ENCODE measurements at regions not wholly inside any gene's neighbourhood (a gene's known extent, or its start where the extent isn't known, plus 50 kb on each side); places are given as distances from the start of the nearest gene placed in this dataset.

DNA sequence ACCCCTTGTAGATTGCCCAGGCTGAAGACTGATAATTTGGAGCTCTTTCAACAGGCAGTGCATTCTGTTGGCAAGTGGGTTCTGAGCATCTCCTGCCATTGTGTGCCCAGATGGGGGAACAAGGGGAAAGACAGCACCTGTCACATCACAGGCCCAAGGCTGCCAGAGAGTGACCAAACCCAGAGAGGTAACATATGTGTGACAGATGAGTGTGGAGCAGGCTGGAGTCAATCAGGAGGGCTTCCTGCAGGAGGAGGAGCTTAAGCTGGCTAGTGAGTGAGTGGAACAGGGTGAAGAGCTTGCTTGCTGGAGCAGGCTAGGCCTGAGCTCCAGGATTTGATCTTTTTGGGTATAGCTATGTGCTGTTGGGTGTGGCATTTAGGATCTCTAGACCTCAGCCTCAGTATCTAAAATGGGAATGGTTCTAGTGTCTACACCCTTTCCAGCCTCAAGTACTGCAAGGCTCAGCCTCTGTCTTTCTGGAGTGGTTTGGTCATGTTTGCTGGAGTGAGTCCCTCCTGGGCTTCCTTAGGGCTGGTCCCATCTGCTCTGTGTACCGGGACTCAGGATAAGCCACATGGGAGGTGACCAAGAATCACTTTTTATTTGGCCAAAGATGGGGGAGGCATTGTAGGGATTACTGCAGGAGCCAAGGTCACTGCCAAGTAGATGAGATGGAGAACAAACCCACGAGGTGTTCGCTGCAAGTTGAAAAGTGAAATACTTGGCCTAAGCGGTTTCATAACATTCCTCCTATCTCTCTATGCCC is 152.4 kb upstream of the TSHZ3 start:
- Histone ChIP-seq H3K4me1 (ENCODE audit: control insufficient read depth, insufficient read depth, low read length) (no peaks in the 10 kb centered on the region), H3K9me3 (ENCODE audit: control insufficient read depth, insufficient read depth, low read length) (no peaks in the 10 kb centered on the region), H3K36me3 (ENCODE audit: control insufficient read depth, insufficient read depth, low read length) (no peaks in the 10 kb centered on the region), H3K9ac (ENCODE audit: low read depth, low read length) (no peak overlapping the region), H3K4me3 (ENCODE audit: low read depth, low read length) (no peak overlapping the region), H3K27me3 (ENCODE audit: control insufficient read depth, insufficient read depth, low read length) (no peaks in the 10 kb centered on the region; the same call in 1 of the 2 replicates), H3K27ac (ENCODE audit: low read depth, low read length) (no peak overlapping the region)

DNA sequence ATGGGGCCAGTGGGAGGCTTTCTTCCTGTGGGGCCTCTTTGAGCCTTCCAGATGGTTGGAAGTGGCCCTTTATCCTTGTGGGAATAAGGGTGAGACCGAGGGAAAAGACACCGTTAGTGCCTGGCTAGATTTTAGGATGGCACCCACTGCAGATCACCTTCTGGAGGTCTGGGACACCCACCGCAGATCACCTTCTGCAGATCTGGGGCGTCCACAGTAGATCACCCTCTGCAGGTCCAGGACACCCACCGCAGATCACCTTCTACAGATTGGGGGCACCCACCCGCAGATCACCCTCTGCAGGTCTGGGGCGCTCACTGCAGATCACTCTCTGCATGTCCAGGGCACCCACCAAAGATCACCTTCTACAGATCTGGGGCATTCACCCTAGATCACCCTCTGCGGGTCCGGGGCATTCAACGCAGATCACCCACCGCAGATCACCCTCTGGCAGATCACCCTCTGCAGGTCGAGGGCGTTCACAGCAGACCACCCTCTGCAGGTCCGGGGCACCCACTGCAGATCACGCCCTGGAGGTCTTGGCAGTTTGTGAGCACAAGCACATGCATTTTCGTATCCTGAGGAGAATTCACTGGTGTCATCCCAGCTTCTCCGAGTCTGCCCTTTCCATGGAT is 153.4 kb upstream of the TSHZ3 start:
- no peak overlapping the region for H3K4me3 ChIP-seq (ENCODE audit: low read depth, low read length)
- H3K9ac ChIP-seq (ENCODE audit: low read depth, low read length): no peak overlapping the region
- no peaks in the 10 kb centered on the region for H3K9me3 ChIP-seq (ENCODE audit: control insufficient read depth, insufficient read depth, low read length)
- no peak overlapping the region for H3K27ac ChIP-seq (ENCODE audit: low read depth, low read length)
- H3K27me3 ChIP-seq (ENCODE audit: control insufficient read depth, insufficient read depth, low read length): no peaks in the 10 kb centered on the region; the same call in 1 of the 2 replicates
- H3K4me1 ChIP-seq (ENCODE audit: control insufficient read depth, insufficient read depth, low read length): peaks cover 2% of the 10 kb centered on the region; the same call in 1 of the 2 replicates
- no peaks in the 10 kb centered on the region for H3K36me3 ChIP-seq (ENCODE audit: control insufficient read depth, insufficient read depth, low read length)

DNA sequence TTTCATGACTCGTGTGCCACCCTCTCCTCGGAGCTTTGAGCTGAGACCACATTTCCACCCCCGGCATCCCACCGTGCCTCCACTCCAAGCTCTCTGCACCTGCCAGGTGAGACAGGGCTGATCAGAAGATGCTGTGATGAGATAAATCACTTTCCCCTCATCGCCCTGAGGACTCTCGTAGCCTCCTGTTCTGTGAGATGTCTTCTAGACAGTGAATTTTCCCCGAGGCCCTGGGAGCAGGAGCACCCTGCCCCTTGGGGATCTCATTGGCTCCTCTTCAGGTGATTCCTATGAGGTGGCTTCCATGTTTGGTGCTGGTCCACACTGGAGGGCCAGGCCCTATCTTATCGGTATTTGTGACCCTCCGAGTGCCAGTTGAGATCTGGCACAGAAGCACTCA is 154.0 kb upstream of the TSHZ3 start:
- Histone ChIP-seq H3K4me3 (ENCODE audit: low read depth, low read length) (no peak overlapping the region), H3K9me3 (ENCODE audit: control insufficient read depth, insufficient read depth, low read length) (no peaks in the 10 kb centered on the region), H3K27me3 (ENCODE audit: control insufficient read depth, insufficient read depth, low read length) (no peaks in the 10 kb centered on the region; the same call in 1 of the 2 replicates), H3K27ac (ENCODE audit: low read depth, low read length) (no peak overlapping the region), H3K36me3 (ENCODE audit: control insufficient read depth, insufficient read depth, low read length) (no peaks in the 10 kb centered on the region), H3K9ac (ENCODE audit: low read depth, low read length) (no peak overlapping the region), H3K4me1 (ENCODE audit: control insufficient read depth, insufficient read depth, low read length) (peaks cover 4% of the 10 kb centered on the region; the same call in 1 of the 2 replicates)

DNA sequence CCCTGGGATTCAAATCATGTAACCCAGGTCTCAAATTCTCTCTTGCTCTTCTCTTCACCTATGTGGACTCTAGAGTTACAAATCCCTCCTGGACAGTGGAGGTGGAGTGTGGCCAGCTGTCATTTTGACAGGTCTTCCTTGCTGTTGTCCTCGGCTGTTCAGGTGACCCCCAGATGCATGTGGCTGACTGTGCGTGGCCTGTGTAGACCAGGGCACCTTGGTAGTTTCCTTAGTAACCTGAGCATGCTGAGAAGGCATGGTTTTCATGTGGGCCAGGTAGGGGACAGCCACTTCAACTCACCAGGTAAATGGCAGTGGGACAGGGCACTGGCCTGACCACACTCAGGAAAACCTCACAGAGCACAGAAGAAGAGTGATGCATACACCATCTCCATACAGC is 155.0 kb upstream of the TSHZ3 start:
- H3K27me3 ChIP-seq (ENCODE audit: control insufficient read depth, insufficient read depth, low read length): no peaks in the 10 kb centered on the region; the same call in 1 of the 2 replicates
- no peaks in the 10 kb centered on the region for H3K36me3 ChIP-seq (ENCODE audit: control insufficient read depth, insufficient read depth, low read length)
- H3K27ac ChIP-seq (ENCODE audit: low read depth, low read length): no peak overlapping the region
- peaks cover 4% of the 10 kb centered on the region; the same call in 1 of the 2 replicates for H3K4me1 ChIP-seq (ENCODE audit: control insufficient read depth, insufficient read depth, low read length)
- H3K4me3 ChIP-seq (ENCODE audit: low read depth, low read length): no peak overlapping the region
- H3K9ac ChIP-seq (ENCODE audit: low read depth, low read length): no peak overlapping the region
- no peaks in the 10 kb centered on the region for H3K9me3 ChIP-seq (ENCODE audit: control insufficient read depth, insufficient read depth, low read length)

DNA sequence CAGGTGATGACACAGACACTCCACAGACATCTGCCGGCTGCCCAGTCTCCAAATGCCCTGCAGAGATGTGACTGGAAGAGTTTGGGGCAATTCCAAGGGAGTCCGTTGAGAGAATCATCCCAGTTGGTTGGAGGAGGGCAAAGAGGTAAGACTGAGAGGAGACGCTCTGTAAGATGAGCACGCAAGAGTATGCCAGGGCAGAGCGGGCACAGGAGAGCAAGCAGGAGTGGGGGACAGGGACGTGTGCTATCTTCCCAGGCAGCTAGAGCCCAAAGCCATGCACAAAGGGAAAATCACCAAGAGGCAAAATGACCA is 156.3 kb upstream of the TSHZ3 start:
- Histone ChIP-seq H3K36me3 (ENCODE audit: control insufficient read depth, insufficient read depth, low read length) (no peaks in the 10 kb centered on the region), H3K9me3 (ENCODE audit: control insufficient read depth, insufficient read depth, low read length) (no peaks in the 10 kb centered on the region), H3K27me3 (ENCODE audit: control insufficient read depth, insufficient read depth, low read length) (no peaks in the 10 kb centered on the region; the same call in 1 of the 2 replicates), H3K4me1 (ENCODE audit: control insufficient read depth, insufficient read depth, low read length) (peaks cover 4% of the 10 kb centered on the region; the same call in 1 of the 2 replicates), H3K27ac (ENCODE audit: low read depth, low read length) (no peak overlapping the region), H3K4me3 (ENCODE audit: low read depth, low read length) (no peak overlapping the region), H3K9ac (ENCODE audit: low read depth, low read length) (no peak overlapping the region)

DNA sequence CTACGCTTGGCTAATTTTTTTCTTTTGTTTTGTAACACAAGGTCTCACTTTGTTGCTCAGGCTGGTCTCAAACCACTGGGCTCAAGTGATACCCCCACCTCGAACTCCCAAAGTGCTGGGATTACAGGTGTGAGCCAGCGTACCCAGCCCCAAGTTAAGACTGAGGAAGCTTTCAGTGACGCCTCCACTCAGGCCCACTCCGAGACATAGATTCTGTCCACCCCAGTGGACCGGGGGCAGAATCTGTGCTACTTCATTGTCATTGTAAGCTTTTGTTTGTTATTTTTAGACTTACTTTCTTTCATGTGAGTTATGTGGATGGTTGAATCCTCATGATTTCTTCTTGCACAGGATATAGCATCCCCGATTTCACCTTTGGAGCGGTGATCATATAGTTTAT is 156.9 kb upstream of the TSHZ3 start:
- Histone ChIP-seq H3K27ac (ENCODE audit: low read depth, low read length) (no peak overlapping the region), H3K4me3 (ENCODE audit: low read depth, low read length) (no peak overlapping the region), H3K9me3 (ENCODE audit: control insufficient read depth, insufficient read depth, low read length) (no peaks in the 10 kb centered on the region), H3K9ac (ENCODE audit: low read depth, low read length) (no peak overlapping the region), H3K4me1 (ENCODE audit: control insufficient read depth, insufficient read depth, low read length) (peaks cover 4% of the 10 kb centered on the region; the same call in 1 of the 2 replicates), H3K27me3 (ENCODE audit: control insufficient read depth, insufficient read depth, low read length) (no peaks in the 10 kb centered on the region; the same call in 1 of the 2 replicates), H3K36me3 (ENCODE audit: control insufficient read depth, insufficient read depth, low read length) (no peaks in the 10 kb centered on the region)

DNA sequence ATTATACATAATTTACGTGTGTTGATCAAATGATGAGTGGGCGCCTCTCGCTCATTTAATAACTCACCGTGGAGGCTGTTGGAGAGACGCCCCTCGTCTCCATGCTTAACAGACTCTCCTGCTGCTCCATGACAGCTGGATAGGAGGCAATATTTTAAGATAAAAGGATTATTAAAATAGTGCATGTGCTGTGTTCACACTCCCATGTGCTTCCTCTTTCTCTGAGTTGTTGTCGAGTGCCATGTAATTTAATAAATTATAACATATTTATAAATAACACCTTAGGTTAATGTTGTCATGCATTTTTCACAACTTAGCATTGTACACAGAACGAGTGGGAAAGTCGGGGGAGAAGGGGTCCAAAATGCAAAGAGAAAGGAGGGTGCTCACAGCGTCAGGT is 161.4 kb upstream of the TSHZ3 start:
- no peak overlapping the region for H3K9ac ChIP-seq (ENCODE audit: low read depth, low read length)
- H3K36me3 ChIP-seq (ENCODE audit: control insufficient read depth, insufficient read depth, low read length): no peaks in the 10 kb centered on the region
- no peaks in the 10 kb centered on the region; the same call in 1 of the 2 replicates for H3K27me3 ChIP-seq (ENCODE audit: control insufficient read depth, insufficient read depth, low read length)
- no peak overlapping the region for H3K27ac ChIP-seq (ENCODE audit: low read depth, low read length)
- H3K4me1 ChIP-seq (ENCODE audit: control insufficient read depth, insufficient read depth, low read length): peaks cover 4% of the 10 kb centered on the region; the same call in 1 of the 2 replicates
- H3K4me3 ChIP-seq (ENCODE audit: low read depth, low read length): no peak overlapping the region
- no peaks in the 10 kb centered on the region for H3K9me3 ChIP-seq (ENCODE audit: control insufficient read depth, insufficient read depth, low read length)

DNA sequence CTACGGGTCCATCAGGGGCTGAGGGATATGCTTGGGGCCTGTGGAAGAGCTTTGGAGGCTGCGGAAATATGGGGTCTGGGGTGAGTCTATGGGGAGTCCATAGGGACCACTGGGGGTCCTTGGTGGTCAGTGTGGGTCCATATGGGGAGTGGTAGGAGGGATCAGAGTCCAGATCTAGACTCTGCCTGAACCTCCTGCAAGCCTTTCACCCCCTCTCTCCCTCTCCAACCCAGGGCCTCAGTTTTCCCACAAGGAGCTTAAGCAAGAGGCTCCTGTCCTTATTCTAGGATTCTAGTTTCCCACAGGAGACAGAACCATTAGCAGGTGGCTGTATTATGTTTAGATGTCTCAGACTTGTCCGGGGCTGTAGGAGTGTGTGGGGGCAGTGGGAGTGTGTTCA is 161.9 kb upstream of the TSHZ3 start:
- Histone ChIP-seq H3K9me3 (ENCODE audit: control insufficient read depth, insufficient read depth, low read length) (no peaks in the 10 kb centered on the region), H3K27ac (ENCODE audit: low read depth, low read length) (no peak overlapping the region), H3K4me1 (ENCODE audit: control insufficient read depth, insufficient read depth, low read length) (peaks cover 4% of the 10 kb centered on the region; the same call in 1 of the 2 replicates), H3K9ac (ENCODE audit: low read depth, low read length) (no peak overlapping the region), H3K36me3 (ENCODE audit: control insufficient read depth, insufficient read depth, low read length) (no peaks in the 10 kb centered on the region), H3K4me3 (ENCODE audit: low read depth, low read length) (no peak overlapping the region), H3K27me3 (ENCODE audit: control insufficient read depth, insufficient read depth, low read length) (no peaks in the 10 kb centered on the region)

DNA sequence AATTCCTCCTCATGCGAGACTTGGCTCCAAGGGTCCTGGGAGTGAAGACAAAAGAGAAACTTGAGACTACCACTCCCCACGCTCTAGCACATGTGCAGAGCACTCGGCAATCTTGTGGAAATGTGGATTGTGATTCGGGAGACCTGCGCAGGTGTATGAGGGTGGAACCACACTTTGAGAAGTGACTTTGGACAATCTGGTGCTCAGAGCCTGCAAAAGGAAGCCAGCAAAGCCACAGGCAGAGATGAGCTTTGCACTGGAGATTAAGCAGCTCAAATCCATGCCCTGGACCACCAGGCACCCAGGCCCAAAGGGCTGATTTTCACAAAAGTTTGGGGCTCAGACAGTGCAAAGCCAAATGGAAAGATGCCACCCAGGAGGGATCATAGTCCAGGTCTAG is 162.5 kb upstream of the TSHZ3 start:
- no peaks in the 10 kb centered on the region for H3K27me3 ChIP-seq (ENCODE audit: control insufficient read depth, insufficient read depth, low read length)
- H3K27ac ChIP-seq (ENCODE audit: low read depth, low read length): no peak overlapping the region
- H3K9me3 ChIP-seq (ENCODE audit: control insufficient read depth, insufficient read depth, low read length): no peaks in the 10 kb centered on the region
- H3K36me3 ChIP-seq (ENCODE audit: control insufficient read depth, insufficient read depth, low read length): no peaks in the 10 kb centered on the region
- no peak overlapping the region for H3K4me3 ChIP-seq (ENCODE audit: low read depth, low read length)
- H3K4me1 ChIP-seq (ENCODE audit: control insufficient read depth, insufficient read depth, low read length): peaks cover 4% of the 10 kb centered on the region
- no peak overlapping the region for H3K9ac ChIP-seq (ENCODE audit: low read depth, low read length)

DNA sequence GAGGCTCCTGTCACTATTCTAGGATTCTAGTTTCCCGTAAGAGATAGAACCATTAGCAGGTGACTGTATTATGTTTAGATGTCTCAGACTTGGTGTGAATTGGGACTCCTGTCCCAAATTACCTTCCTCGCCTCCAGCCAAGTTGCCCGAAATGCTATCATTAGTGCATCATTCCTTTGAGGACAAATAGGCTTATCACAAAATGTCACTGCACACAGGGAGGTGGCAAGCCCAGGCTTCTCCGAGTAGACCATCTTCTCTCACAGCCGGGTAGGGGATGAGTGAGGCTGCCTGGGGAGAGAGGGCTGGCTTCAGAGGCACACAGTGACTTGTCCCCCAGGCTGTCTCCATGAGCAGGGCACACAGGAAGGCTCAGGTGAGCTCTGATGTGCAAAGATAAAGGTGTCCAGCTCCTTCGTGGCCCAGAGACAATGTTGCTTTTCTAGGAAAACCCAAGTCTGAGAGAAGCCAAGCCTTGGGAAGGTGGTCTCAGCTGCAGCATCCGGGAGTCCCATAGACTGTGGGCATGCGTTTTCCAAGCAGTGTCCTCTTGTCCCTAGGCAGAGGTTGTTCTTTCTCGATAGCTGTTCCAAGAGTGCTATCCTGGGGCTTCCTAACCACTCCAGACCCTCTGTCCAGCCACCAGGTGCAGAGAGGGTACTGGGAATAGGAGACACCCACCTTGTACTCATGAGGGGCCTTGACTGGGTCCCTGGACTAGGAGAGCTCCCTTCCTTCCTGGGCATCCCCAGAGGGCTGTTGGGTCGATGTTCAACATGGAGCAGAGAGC is 163.1 kb upstream of the TSHZ3 start:
- H3K4me3 ChIP-seq (ENCODE audit: low read depth, low read length): no peak overlapping the region
- no peaks in the 10 kb centered on the region for H3K27me3 ChIP-seq (ENCODE audit: control insufficient read depth, insufficient read depth, low read length)
- H3K27ac ChIP-seq (ENCODE audit: low read depth, low read length): no peak overlapping the region
- peaks cover 4% of the 10 kb centered on the region for H3K4me1 ChIP-seq (ENCODE audit: control insufficient read depth, insufficient read depth, low read length)
- H3K9ac ChIP-seq (ENCODE audit: low read depth, low read length): no peak overlapping the region
- no peaks in the 10 kb centered on the region for H3K9me3 ChIP-seq (ENCODE audit: control insufficient read depth, insufficient read depth, low read length)
- no peaks in the 10 kb centered on the region for H3K36me3 ChIP-seq (ENCODE audit: control insufficient read depth, insufficient read depth, low read length)

DNA sequence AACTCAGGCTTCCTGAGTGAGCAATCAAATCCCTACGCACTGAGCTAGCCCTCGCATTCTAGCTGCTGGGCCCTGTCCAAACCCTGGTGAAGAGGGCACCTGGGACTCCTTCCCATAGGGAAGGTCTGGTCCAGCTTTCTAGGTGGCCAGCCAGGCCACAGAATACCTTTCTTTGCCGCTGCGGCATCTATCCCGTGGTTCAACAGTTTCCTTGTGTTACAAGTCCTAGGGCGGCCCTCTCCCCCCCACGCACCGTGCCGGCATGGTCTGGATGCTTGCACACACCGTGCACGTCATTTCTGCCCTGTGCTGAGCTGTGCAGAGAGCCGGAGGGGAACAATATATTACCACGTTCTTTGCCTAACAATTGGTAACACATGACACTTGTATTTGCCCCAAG is 164.6 kb upstream of the TSHZ3 start:
- Histone ChIP-seq H3K27ac (ENCODE audit: low read depth, low read length) (no peak overlapping the region), H3K4me1 (ENCODE audit: control insufficient read depth, insufficient read depth, low read length) (no peaks in the 10 kb centered on the region; the same call in 1 of the 2 replicates), H3K9ac (ENCODE audit: low read depth, low read length) (no peak overlapping the region), H3K9me3 (ENCODE audit: control insufficient read depth, insufficient read depth, low read length) (no peaks in the 10 kb centered on the region), H3K36me3 (ENCODE audit: control insufficient read depth, insufficient read depth, low read length) (no peaks in the 10 kb centered on the region), H3K27me3 (ENCODE audit: control insufficient read depth, insufficient read depth, low read length) (no peaks in the 10 kb centered on the region), H3K4me3 (ENCODE audit: low read depth, low read length) (no peak overlapping the region)

All from HUES48 (cell line).